ENCODE measurements at regions not wholly inside any gene's neighbourhood (a gene's known extent, or its start where the extent isn't known, plus 50 kb on each side); places are given as distances from the start of the nearest gene placed in this dataset.
A peak's percentile ranks its signal among the peaks of the same experiment; 100 is the strongest.

- Histone ChIP-seq H3K9me3 (peaks cover 0 to 7% (median 0%) of the 10 kb centered on the region in 4 donors), H3K36me3 (no peaks in the 10 kb centered on the region), H3K27me3 (no peaks in the 10 kb centered on the region), H3K4me3 (no peak overlapping the region), H3K4me1 (no peaks in the 10 kb centered on the region), H3K27ac (no peak overlapping the region)
- WGBS, 5 donors = 37 to 52% (median 43%) methylated on average over 2 of the region's 2 CpGs
- peak in 1 of 2 donors; percentile 7 for DNase-seq
- intact Hi-C loops (cut with DNase I; ENCODE audit: low total_unique reads) = no loop called here
- TF ChIP-seq POLR2A (IDR thresholded peaks at IDR 0.05) (no peak), POLR2AphosphoS5 (IDR thresholded peaks at IDR 0.05) (no peak), EP300 (IDR thresholded peaks at IDR 0.05) (no peak), CTCF (IDR thresholded peaks at IDR 0.05) (no peak)
These were observed 229.1 kb upstream of the CLEC14A start for GRCh38 chr14:38485026-38485425.

GRCh38 chr14:38481952-38482678 is 226.2 kb upstream of the CLEC14A start:
- no peaks in the 10 kb centered on the region for H3K36me3 ChIP-seq
- H3K27ac ChIP-seq = no peak overlapping the region
- H3K4me1 ChIP-seq = no peaks in the 10 kb centered on the region
- no peak overlapping the region for H3K4me3 ChIP-seq
- intact Hi-C loops (cut with DNase I; ENCODE audit: low total_unique reads) = no loop called here
- 56 to 68% (median 60%) methylated on average over 2 of the region's 2 CpGs for WGBS, 5 donors
- no peak for TF ChIP-seq POLR2A (IDR thresholded peaks at IDR 0.05)
- no peak for TF ChIP-seq POLR2AphosphoS5 (IDR thresholded peaks at IDR 0.05)
- TF ChIP-seq EP300 (IDR thresholded peaks at IDR 0.05) = no peak
- no peak for TF ChIP-seq CTCF (IDR thresholded peaks at IDR 0.05)
- no peak for DNase-seq
- peaks cover 0 to 26% (median 14%) of the 10 kb centered on the region in 4 donors for H3K9me3 ChIP-seq
- no peaks in the 10 kb centered on the region for H3K27me3 ChIP-seq

- no peak for DNase-seq
- 68 to 88% (median 84%) methylated on average over 2 of the region's 2 CpGs for WGBS, 5 donors
- intact Hi-C loops (cut with DNase I; ENCODE audit: low total_unique reads) = no loop called here
- TF ChIP-seq CTCF (IDR thresholded peaks at IDR 0.05) = no peak
- H3K27ac ChIP-seq = no peak overlapping the region
- no peaks in the 10 kb centered on the region for H3K36me3 ChIP-seq
- no peaks in the 10 kb centered on the region for H3K9me3 ChIP-seq
- no peaks in the 10 kb centered on the region for H3K27me3 ChIP-seq
- no peak overlapping the region for H3K4me3 ChIP-seq
- no peaks in the 10 kb centered on the region for H3K4me1 ChIP-seq
These were observed 213.3 kb upstream of the CLEC14A start for GRCh38 chr14:38469156-38469555.

- Histone ChIP-seq H3K27me3 (no peaks in the 10 kb centered on the region), H3K36me3 (no peaks in the 10 kb centered on the region), H3K4me3 (no peak overlapping the region), H3K4me1 (no peaks in the 10 kb centered on the region), H3K27ac (no peak overlapping the region), H3K9me3 (peaks cover 0 to 24% (median 14%) of the 10 kb centered on the region in 4 donors)
- intact Hi-C loops (cut with DNase I; ENCODE audit: low total_unique reads) = no loop called here
- peak in 1 of 2 donors; percentile 3 for DNase-seq
- 18 to 37% (median 21%) methylated on average over 3 of the region's 3 CpGs for WGBS, 5 donors
- TF ChIP-seq POLR2AphosphoS5 (IDR thresholded peaks at IDR 0.05) (no peak), CTCF (IDR thresholded peaks at IDR 0.05) (no peak), POLR2A (IDR thresholded peaks at IDR 0.05) (no peak), EP300 (IDR thresholded peaks at IDR 0.05) (no peak)
These were observed 186.3 kb upstream of the CLEC14A start for GRCh38 chr14:38442208-38442607.

Measured in stomach (tissue), 8 donors.